A673 (cell line): ENCODE measurements at regions not wholly inside any gene's neighbourhood (a gene's known extent, or its start where the extent isn't known, plus 50 kb on each side); places are given as distances from the start of the nearest gene placed in this dataset.

Experiments
- EZH2 ChIP-seq: fragments of 200-600 bp; sonication (generic); IDR thresholded peaks from 2 replicates; pipeline ENCODE4 v1.6.1; 2017; ENCODE audit warnings: borderline replicate concordance, low read depth, mild to moderate bottlenecking, mixed read lengths, antibody characterized with exemption, low read length; ENCODE audit not compliant: poor library complexity, severe bottlenecking
- TF ChIP-seq, protein P1 (sequence below): fragments of 300-800, 200-600 bp; sonication (generic); conservative IDR thresholded peaks from 2 replicates; pipeline ENCODE4 v1.5.1; 2017; ENCODE audit warnings: low read depth, mild to moderate bottlenecking, antibody characterized with exemption, low read length, moderate library complexity, mixed read lengths

DNA sequence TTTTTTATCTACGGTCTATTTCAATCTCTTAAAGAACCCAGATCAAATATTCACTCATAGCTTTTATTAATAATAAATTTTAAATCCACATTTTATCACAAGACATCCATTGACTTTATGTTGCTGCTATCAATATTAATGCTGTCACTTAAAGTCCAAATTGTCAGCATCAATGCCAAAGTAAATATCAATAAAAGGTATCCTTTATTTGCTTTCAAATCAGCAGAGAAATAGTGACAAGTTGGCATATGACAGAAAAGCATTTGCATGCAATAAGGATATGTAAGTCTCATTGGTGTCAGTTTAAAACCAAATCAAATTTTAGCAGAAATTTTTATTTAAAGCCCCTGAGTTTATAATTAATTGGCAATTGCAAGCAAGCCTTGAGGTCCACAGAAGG is 775.4 kb downstream of the ADCYAP1 start:
- TF ChIP-seq, protein P1, sequence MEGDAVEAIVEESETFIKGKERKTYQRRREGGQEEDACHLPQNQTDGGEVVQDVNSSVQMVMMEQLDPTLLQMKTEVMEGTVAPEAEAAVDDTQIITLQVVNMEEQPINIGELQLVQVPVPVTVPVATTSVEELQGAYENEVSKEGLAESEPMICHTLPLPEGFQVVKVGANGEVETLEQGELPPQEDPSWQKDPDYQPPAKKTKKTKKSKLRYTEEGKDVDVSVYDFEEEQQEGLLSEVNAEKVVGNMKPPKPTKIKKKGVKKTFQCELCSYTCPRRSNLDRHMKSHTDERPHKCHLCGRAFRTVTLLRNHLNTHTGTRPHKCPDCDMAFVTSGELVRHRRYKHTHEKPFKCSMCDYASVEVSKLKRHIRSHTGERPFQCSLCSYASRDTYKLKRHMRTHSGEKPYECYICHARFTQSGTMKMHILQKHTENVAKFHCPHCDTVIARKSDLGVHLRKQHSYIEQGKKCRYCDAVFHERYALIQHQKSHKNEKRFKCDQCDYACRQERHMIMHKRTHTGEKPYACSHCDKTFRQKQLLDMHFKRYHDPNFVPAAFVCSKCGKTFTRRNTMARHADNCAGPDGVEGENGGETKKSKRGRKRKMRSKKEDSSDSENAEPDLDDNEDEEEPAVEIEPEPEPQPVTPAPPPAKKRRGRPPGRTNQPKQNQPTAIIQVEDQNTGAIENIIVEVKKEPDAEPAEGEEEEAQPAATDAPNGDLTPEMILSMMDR, result no peak
- no peak for TF ChIP-seq EZH2
